Hematopoietic multipotent progenitor cell treated with erythropoietin and hydrocortisone succinate and interleukin-3 and kit ligand, for 4 days (in vitro differentiated cells): ENCODE measurements at regions not wholly inside any gene's neighbourhood (a gene's known extent, or its start where the extent isn't known, plus 50 kb on each side); places are given as distances from the start of the nearest gene placed in this dataset.

Source experiments
- DNase-seq: peaks from one replicate; pipeline ENCODE4 v3.0.0-alpha.2; 2015

GRCh38 chr7:21159506-21159905, 268.4 kb upstream of the SP4 start:
- DNase-seq, result no peak

GRCh38 chr7:21160401-21160800, 267.5 kb upstream of the SP4 start:
- DNase-seq, result no peak

- no peak for DNase-seq
These were observed 259.9 kb upstream of the SP4 start for GRCh38 chr7:21167942-21168341.

GRCh38 chr7:21169667-21170580, 258.0 kb upstream of the SP4 start:
- no peak for DNase-seq

- DNase-seq, result no peak
These were observed 255.1 kb upstream of the SP4 start for GRCh38 chr7:21172800-21173199.

- no peak for DNase-seq
These were observed 254.4 kb upstream of the SP4 start for GRCh38 chr7:21173436-21173835.

GRCh38 chr7:21175714-21176113, 252.2 kb upstream of the SP4 start:
- no peak for DNase-seq

- no peak for DNase-seq
These were observed 242.8 kb upstream of the SP4 start for GRCh38 chr7:21184942-21185652.

- no peak for DNase-seq
These were observed 242.1 kb upstream of the SP4 start for GRCh38 chr7:21185653-21186265.

- no peak for DNase-seq
These were observed 236.4 kb upstream of the SP4 start for GRCh38 chr7:21191321-21192073.

GRCh38 chr7:21192657-21193056, 235.2 kb upstream of the SP4 start:
- no peak for DNase-seq

- DNase-seq, result no peak
These were observed 234.0 kb upstream of the SP4 start for GRCh38 chr7:21193895-21194294.

- DNase-seq, result no peak
These were observed 232.9 kb upstream of the SP4 start for GRCh38 chr7:21194936-21195335.

GRCh38 chr7:21198921-21199320, 229.0 kb upstream of the SP4 start:
- no peak for DNase-seq

- no peak for DNase-seq
These were observed 227.4 kb upstream of the SP4 start for GRCh38 chr7:21200503-21200902.

GRCh38 chr7:21214657-21215056, 213.2 kb upstream of the SP4 start:
- DNase-seq, result no peak

- DNase-seq, result no peak
These were observed 212.6 kb upstream of the SP4 start for GRCh38 chr7:21215307-21215706.

GRCh38 chr7:21217365-21217764, 210.5 kb upstream of the SP4 start:
- no peak for DNase-seq

GRCh38 chr7:21218155-21218554, 209.7 kb upstream of the SP4 start:
- DNase-seq, result no peak

- DNase-seq, result no peak
These were observed 206.8 kb upstream of the SP4 start for GRCh38 chr7:21221130-21221529.

- no peak for DNase-seq
These were observed 189.3 kb upstream of the SP4 start for GRCh38 chr7:21238400-21239116.

GRCh38 chr7:21243265-21243664, 184.6 kb upstream of the SP4 start:
- no peak for DNase-seq
